H1 (cell line): ENCODE measurements at regions not wholly inside any gene's neighbourhood (a gene's known extent, or its start where the extent isn't known, plus 50 kb on each side); places are given as distances from the start of the nearest gene placed in this dataset.

ENCODE experiments used
- CTBP2 ChIP-seq: IDR thresholded peaks from 2 replicates; pipeline ENCODE4 v1.7.0; 2011; ENCODE audit warnings: borderline replicate concordance, mild to moderate bottlenecking, moderate library complexity, mixed read lengths, low read length; ENCODE audit not compliant: insufficient read depth, insufficient read length
- EZH2 ChIP-seq: fragments of 200-600 bp; sonication (generic); IDR thresholded peaks from 2 replicates; pipeline ENCODE4 v1.7.1; 2012; ENCODE audit warnings: low read depth, mild to moderate bottlenecking, moderate library complexity, low read length, inconsistent platforms; ENCODE audit not compliant: severe bottlenecking
- GTF2F1 ChIP-seq: IDR thresholded peaks from 2 replicates; pipeline ENCODE4 v1.6.1; 2012; ENCODE audit warnings: low read depth, low read length, improper control_type of control experiment, borderline replicate concordance
- JUN ChIP-seq: IDR thresholded peaks from 2 replicates; pipeline ENCODE4 v1.6.1; 2011; ENCODE audit warnings: low read depth, mild to moderate bottlenecking, improper control_type of control experiment, low read length
- KDM1A ChIP-seq: fragments of 200-600, 300-600 bp; sonication (generic); IDR thresholded peaks from 2 replicates; pipeline ENCODE4 v1.7.1; 2016; ENCODE audit warnings: mild to moderate bottlenecking, low read length, borderline replicate concordance
- NRF1 ChIP-seq: IDR thresholded peaks from 2 replicates; pipeline ENCODE4 v1.6.1; 2011; ENCODE audit warnings: mild to moderate bottlenecking, low read depth, low read length, improper control_type of control experiment
- POLR2A ChIP-seq, 2 experiments: IDR thresholded peaks; 1 replicate in 1 of 2; 2 replicates in 1 of 2; pipeline ENCODE4 v1.6.1; 2011; ENCODE audit warnings: low read depth in 2 of 2, low read length in 2 of 2, mild to moderate bottlenecking in 2 of 2; ENCODE audit errors: control extremely low read depth in 1 of 2
- RFX5 ChIP-seq: IDR thresholded peaks from 2 replicates; pipeline ENCODE4 v1.6.1; 2011; ENCODE audit warnings: low read depth, low read length, improper control_type of control experiment, borderline replicate concordance
- TF ChIP-seq, protein P1 (sequence below): fragments of 300-600 bp; sonication (generic); IDR thresholded peaks from 2 replicates; pipeline ENCODE4 v1.7.1; 2012; ENCODE audit warnings: low read length, moderate library complexity, mild to moderate bottlenecking, inconsistent platforms; ENCODE audit not compliant: insufficient replicate concordance
- TF ChIP-seq, protein P2 (sequence below): IDR thresholded peaks from 2 replicates; pipeline ENCODE4 v1.6.1; 2012; ENCODE audit warnings: inconsistent platforms
- TF ChIP-seq, protein P3 (sequence below): IDR thresholded peaks from 2 replicates; pipeline ENCODE4 v1.6.1; 2011; ENCODE audit warnings: low read depth, mild to moderate bottlenecking, low read length; ENCODE audit not compliant: insufficient read depth

DNA sequence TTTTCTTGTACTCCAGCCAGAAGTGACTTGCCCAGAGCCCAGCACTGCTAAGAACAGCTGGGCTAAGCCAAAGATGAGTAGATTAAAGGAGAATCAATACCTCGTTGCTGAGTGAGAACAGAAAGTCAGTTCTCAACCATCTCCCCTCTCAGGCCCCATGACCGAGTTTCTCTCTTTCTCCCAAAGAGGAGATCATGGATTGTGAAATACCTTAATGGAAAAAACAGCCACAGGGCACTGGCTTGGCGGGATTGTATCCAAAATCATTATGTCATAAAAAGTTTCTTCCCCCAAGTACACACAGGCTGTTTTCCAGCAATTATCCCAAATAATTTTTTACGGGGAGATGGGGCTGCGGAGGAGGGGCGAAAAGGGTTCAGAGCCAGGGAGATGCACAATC is 111.8 kb upstream of the TMEM45B start (continued):
- TF ChIP-seq, protein P1, sequence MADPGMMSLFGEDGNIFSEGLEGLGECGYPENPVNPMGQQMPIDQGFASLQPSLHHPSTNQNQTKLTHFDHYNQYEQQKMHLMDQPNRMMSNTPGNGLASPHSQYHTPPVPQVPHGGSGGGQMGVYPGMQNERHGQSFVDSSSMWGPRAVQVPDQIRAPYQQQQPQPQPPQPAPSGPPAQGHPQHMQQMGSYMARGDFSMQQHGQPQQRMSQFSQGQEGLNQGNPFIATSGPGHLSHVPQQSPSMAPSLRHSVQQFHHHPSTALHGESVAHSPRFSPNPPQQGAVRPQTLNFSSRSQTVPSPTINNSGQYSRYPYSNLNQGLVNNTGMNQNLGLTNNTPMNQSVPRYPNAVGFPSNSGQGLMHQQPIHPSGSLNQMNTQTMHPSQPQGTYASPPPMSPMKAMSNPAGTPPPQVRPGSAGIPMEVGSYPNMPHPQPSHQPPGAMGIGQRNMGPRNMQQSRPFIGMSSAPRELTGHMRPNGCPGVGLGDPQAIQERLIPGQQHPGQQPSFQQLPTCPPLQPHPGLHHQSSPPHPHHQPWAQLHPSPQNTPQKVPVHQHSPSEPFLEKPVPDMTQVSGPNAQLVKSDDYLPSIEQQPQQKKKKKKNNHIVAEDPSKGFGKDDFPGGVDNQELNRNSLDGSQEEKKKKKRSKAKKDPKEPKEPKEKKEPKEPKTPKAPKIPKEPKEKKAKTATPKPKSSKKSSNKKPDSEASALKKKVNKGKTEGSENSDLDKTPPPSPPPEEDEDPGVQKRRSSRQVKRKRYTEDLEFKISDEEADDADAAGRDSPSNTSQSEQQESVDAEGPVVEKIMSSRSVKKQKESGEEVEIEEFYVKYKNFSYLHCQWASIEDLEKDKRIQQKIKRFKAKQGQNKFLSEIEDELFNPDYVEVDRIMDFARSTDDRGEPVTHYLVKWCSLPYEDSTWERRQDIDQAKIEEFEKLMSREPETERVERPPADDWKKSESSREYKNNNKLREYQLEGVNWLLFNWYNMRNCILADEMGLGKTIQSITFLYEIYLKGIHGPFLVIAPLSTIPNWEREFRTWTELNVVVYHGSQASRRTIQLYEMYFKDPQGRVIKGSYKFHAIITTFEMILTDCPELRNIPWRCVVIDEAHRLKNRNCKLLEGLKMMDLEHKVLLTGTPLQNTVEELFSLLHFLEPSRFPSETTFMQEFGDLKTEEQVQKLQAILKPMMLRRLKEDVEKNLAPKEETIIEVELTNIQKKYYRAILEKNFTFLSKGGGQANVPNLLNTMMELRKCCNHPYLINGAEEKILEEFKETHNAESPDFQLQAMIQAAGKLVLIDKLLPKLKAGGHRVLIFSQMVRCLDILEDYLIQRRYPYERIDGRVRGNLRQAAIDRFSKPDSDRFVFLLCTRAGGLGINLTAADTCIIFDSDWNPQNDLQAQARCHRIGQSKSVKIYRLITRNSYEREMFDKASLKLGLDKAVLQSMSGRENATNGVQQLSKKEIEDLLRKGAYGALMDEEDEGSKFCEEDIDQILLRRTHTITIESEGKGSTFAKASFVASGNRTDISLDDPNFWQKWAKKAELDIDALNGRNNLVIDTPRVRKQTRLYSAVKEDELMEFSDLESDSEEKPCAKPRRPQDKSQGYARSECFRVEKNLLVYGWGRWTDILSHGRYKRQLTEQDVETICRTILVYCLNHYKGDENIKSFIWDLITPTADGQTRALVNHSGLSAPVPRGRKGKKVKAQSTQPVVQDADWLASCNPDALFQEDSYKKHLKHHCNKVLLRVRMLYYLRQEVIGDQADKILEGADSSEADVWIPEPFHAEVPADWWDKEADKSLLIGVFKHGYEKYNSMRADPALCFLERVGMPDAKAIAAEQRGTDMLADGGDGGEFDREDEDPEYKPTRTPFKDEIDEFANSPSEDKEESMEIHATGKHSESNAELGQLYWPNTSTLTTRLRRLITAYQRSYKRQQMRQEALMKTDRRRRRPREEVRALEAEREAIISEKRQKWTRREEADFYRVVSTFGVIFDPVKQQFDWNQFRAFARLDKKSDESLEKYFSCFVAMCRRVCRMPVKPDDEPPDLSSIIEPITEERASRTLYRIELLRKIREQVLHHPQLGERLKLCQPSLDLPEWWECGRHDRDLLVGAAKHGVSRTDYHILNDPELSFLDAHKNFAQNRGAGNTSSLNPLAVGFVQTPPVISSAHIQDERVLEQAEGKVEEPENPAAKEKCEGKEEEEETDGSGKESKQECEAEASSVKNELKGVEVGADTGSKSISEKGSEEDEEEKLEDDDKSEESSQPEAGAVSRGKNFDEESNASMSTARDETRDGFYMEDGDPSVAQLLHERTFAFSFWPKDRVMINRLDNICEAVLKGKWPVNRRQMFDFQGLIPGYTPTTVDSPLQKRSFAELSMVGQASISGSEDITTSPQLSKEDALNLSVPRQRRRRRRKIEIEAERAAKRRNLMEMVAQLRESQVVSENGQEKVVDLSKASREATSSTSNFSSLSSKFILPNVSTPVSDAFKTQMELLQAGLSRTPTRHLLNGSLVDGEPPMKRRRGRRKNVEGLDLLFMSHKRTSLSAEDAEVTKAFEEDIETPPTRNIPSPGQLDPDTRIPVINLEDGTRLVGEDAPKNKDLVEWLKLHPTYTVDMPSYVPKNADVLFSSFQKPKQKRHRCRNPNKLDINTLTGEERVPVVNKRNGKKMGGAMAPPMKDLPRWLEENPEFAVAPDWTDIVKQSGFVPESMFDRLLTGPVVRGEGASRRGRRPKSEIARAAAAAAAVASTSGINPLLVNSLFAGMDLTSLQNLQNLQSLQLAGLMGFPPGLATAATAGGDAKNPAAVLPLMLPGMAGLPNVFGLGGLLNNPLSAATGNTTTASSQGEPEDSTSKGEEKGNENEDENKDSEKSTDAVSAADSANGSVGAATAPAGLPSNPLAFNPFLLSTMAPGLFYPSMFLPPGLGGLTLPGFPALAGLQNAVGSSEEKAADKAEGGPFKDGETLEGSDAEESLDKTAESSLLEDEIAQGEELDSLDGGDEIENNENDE: no peak
- no peak for TF ChIP-seq NRF1
- TF ChIP-seq, protein P2, sequence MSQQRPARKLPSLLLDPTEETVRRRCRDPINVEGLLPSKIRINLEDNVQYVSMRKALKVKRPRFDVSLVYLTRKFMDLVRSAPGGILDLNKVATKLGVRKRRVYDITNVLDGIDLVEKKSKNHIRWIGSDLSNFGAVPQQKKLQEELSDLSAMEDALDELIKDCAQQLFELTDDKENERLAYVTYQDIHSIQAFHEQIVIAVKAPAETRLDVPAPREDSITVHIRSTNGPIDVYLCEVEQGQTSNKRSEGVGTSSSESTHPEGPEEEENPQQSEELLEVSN: no peak
- TF ChIP-seq RFX5: no peak
- TF ChIP-seq, protein P3, sequence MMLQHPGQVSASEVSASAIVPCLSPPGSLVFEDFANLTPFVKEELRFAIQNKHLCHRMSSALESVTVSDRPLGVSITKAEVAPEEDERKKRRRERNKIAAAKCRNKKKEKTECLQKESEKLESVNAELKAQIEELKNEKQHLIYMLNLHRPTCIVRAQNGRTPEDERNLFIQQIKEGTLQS: no peak
- no peak for TF ChIP-seq EZH2
- TF ChIP-seq JUN: no peak
- TF ChIP-seq GTF2F1: no peak
- no peak for TF ChIP-seq CTBP2
- no peak for TF ChIP-seq KDM1A
- no peak for TF ChIP-seq POLR2A (IDR thresholded peaks at IDR 0.05; ENCODE audit: control extremely low read depth in 1 of 2, low read depth in 2 of 2, low read length in 2 of 2)
